PC-3 (cell line): ENCODE measurements at regions not wholly inside any gene's neighbourhood (a gene's known extent, or its start where the extent isn't known, plus 50 kb on each side); places are given as distances from the start of the nearest gene placed in this dataset.

Source experiments
- ATAC-seq: fragments of 200-7000 bp; cut with Tn5 transposase; 2 replicates; pipeline ENCODE4 v1.9.1; 2020; ENCODE audit warnings: mild to moderate bottlenecking, moderate library complexity
- BruUV-seq: library from RNA; stranded (reverse); fragments of 400-500 nt; replicated peaks from 2 replicates; lab custom pipeline; 2021; lab: Mats Ljungman, UMichigan
- CTCF ChIA-PET: fragments of 300-600 bp; sonication (Branson Sonifier 250); formaldehyde crosslinking; loops from one replicate; lab custom pipeline; 2022; ENCODE audit warnings: antibody characterized with exemption; lab: Charles Lee
- POLR2A ChIA-PET: fragments of 300-600 bp; sonication (Branson Sonifier 250); formaldehyde crosslinking; loops from one replicate; lab custom pipeline; 2022; ENCODE audit warnings: antibody characterized with exemption; ENCODE audit not compliant: unreplicated experiment; lab: Charles Lee
- DNase-seq: peaks from one replicate; pipeline ENCODE4 v3.0.0-alpha.2; 2015
- H2AFZ ChIP-seq: fragments of 300-600 bp; sonication (generic); 2 replicates; pipeline ENCODE4 v1.6.0; 2016; ENCODE audit warnings: antibody characterized with exemption, low read length
- H3F3A ChIP-seq: fragments of 300-600 bp; sonication (generic); one replicate; pipeline ENCODE4 v1.6.0; 2017; ENCODE audit warnings: antibody characterized with exemption, low read length, control low read depth, mild to moderate bottlenecking; ENCODE audit not compliant: unreplicated experiment
- H3K27ac ChIP-seq: fragments of 300-600 bp; sonication (generic); 2 replicates; pipeline ENCODE4 v1.5.1; 2016; ENCODE audit warnings: mild to moderate bottlenecking, low read length
- H3K27me3 ChIP-seq: fragments of 300-600 bp; sonication (generic); 2 replicates; pipeline ENCODE4 v1.6.1; 2016; ENCODE audit warnings: low read length, mixed read lengths
- H3K36me3 ChIP-seq: fragments of 300-600 bp; sonication (generic); 2 replicates; pipeline ENCODE4 v1.6.1; 2016; ENCODE audit warnings: low read depth, mixed run types, low read length, mixed read lengths
- H3K4me1 ChIP-seq: fragments of 300-600 bp; sonication (generic); 2 replicates; pipeline ENCODE4 v1.5.1; 2016; ENCODE audit warnings: low read length; ENCODE audit not compliant: insufficient read depth
- H3K4me2 ChIP-seq: fragments of 300-600 bp; sonication (generic); 2 replicates; pipeline ENCODE4 v1.6.0; 2016; ENCODE audit warnings: low read length
- H3K4me3 ChIP-seq: fragments of 300-600 bp; sonication (generic); 2 replicates; pipeline ENCODE4 v1.5.1; 2016; ENCODE audit warnings: mild to moderate bottlenecking, low read length, mixed read lengths
- H3K79me2 ChIP-seq: fragments of 300-600 bp; sonication (generic); 2 replicates; pipeline ENCODE4 v1.6.1; 2017; ENCODE audit warnings: low read length, mixed read lengths
- H3K9ac ChIP-seq: fragments of 300-600 bp; sonication (generic); 2 replicates; pipeline ENCODE4 v1.6.0; 2016; ENCODE audit warnings: mild to moderate bottlenecking, low read length
- H3K9me2 ChIP-seq: fragments of 300-600 bp; sonication (generic); replicated peaks from 2 replicates; pipeline ENCODE4 v1.6.1; 2016; ENCODE audit warnings: mixed run types, low read length, mixed read lengths
- H3K9me3 ChIP-seq: fragments of 300-600 bp; sonication (generic); 2 replicates; pipeline ENCODE4 v1.6.1; 2016; ENCODE audit warnings: low read length, mixed read lengths
- H4K20me1 ChIP-seq: fragments of 300-600 bp; sonication (generic); 2 replicates; pipeline ENCODE4 v1.6.1; 2016; ENCODE audit warnings: low read length, mixed read lengths
- CTCF ChIP-seq: fragments of 300-600 bp; sonication (generic); conservative IDR thresholded peaks from 2 replicates; pipeline ENCODE4 v1.5.1; 2017; ENCODE audit warnings: antibody characterized with exemption, low read depth, mild to moderate bottlenecking, low read length
- EZH2 ChIP-seq: fragments of 300-600 bp; sonication (generic); IDR thresholded peaks from one replicate; pipeline ENCODE4 v1.6.1; 2017; ENCODE audit warnings: antibody characterized with exemption, mild to moderate bottlenecking, low read length; ENCODE audit not compliant: unreplicated experiment
- EZH2phosphoT487 ChIP-seq: fragments of 300-600 bp; sonication (generic); IDR thresholded peaks from 2 replicates; pipeline ENCODE4 v1.6.1; 2018; ENCODE audit warnings: mild to moderate bottlenecking, antibody characterized with exemption, low read length, borderline replicate concordance
- intact Hi-C: fragments of 100-400 bp; cut with micrococcal nuclease; formaldehyde crosslinking; loops from 2 replicates; pipeline ENCODE4 v1.9.0; 2023

GRCh38 chr5:163877865-163878264 lies 372.4 kb downstream of the MAT2B start:
- Histone ChIP-seq H2AFZ (no peak overlapping the region), H3K9me3 (peaks cover 5% of the 10 kb centered on the region; the same call in 1 of the 2 replicates), H3K9ac (no peak overlapping the region), H3K27me3 (no peaks in the 10 kb centered on the region), H3K4me3 (no peak overlapping the region), H3K27ac (no peak overlapping the region), H4K20me1 (no peaks in the 10 kb centered on the region), H3K36me3 (no peaks in the 10 kb centered on the region), H3K9me2 (no peaks in the 10 kb centered on the region), H3K4me1 (no peaks in the 10 kb centered on the region), H3K4me2 (no peak overlapping the region), H3K79me2 (no peaks in the 10 kb centered on the region), H3F3A (no peaks in the 10 kb centered on the region)
- no peak for ATAC-seq
- no peak for DNase-seq
- no peak for TF ChIP-seq EZH2
- TF ChIP-seq EZH2phosphoT487, result no peak
- no peak for TF ChIP-seq CTCF
- intact Hi-C loops, result no loop called here
- POLR2A ChIA-PET, result no interaction called here
- no TSS peak for BruUV-seq
- CTCF ChIA-PET, result no interaction called here

GRCh38 chr5:163878490-163878889 lies 373.1 kb downstream of the MAT2B start:
- H3F3A ChIP-seq, result no peaks in the 10 kb centered on the region
- CTCF ChIA-PET, result no interaction called here
- POLR2A ChIA-PET, result no interaction called here
- H2AFZ ChIP-seq, result no peak overlapping the region
- H3K9me3 ChIP-seq, result peaks cover 5% of the 10 kb centered on the region; the same call in 1 of the 2 replicates
- no peaks in the 10 kb centered on the region for H4K20me1 ChIP-seq
- no peak for TF ChIP-seq EZH2
- no TSS peak for BruUV-seq
- H3K27me3 ChIP-seq, result no peaks in the 10 kb centered on the region
- H3K27ac ChIP-seq, result no peak overlapping the region
- H3K9me2 ChIP-seq, result no peaks in the 10 kb centered on the region
- no peaks in the 10 kb centered on the region for H3K36me3 ChIP-seq
- no peak overlapping the region for H3K9ac ChIP-seq
- H3K4me1 ChIP-seq, result no peaks in the 10 kb centered on the region
- no peak for DNase-seq
- H3K4me3 ChIP-seq, result no peak overlapping the region
- no peak for ATAC-seq
- H3K79me2 ChIP-seq, result no peaks in the 10 kb centered on the region
- H3K4me2 ChIP-seq, result no peak overlapping the region
- intact Hi-C loops, result no loop called here

- no peak for TF ChIP-seq EZH2phosphoT487
- TF ChIP-seq CTCF, result no peak
- TF ChIP-seq EZH2, result no peak
- ChIA-PET POLR2A (no interaction called here), CTCF (no interaction called here)
- ATAC-seq (no peak), DNase-seq (no peak)
- no TSS peak for BruUV-seq
- no peak overlapping the region for H3K9ac ChIP-seq
- H3K4me1 ChIP-seq, result no peaks in the 10 kb centered on the region
- H3F3A ChIP-seq, result no peaks in the 10 kb centered on the region
- H3K4me2 ChIP-seq, result no peak overlapping the region
- H3K4me3 ChIP-seq, result no peak overlapping the region
- H4K20me1 ChIP-seq, result no peaks in the 10 kb centered on the region
- no peak overlapping the region for H3K27ac ChIP-seq
- no peaks in the 10 kb centered on the region for H3K79me2 ChIP-seq
- H3K27me3 ChIP-seq, result no peaks in the 10 kb centered on the region
- H3K9me2 ChIP-seq, result no peaks in the 10 kb centered on the region
- peaks cover 5% of the 10 kb centered on the region; the same call in 1 of the 2 replicates for H3K9me3 ChIP-seq
- no peaks in the 10 kb centered on the region for H3K36me3 ChIP-seq
- no peak overlapping the region for H2AFZ ChIP-seq
- intact Hi-C loops, result no loop called here
Measured at GRCh38 chr5:163880302-163880701, 374.9 kb downstream of the MAT2B start.
